H1 (cell line): ENCODE measurements at regions not wholly inside any gene's neighbourhood (a gene's known extent, or its start where the extent isn't known, plus 50 kb on each side); places are given as distances from the start of the nearest gene placed in this dataset.

ENCODE experiments used
- CTCF ChIA-PET: fragments of 300-600 bp; sonication (Branson Sonifier 250); formaldehyde crosslinking; loops from one replicate; lab custom pipeline; 2021; ENCODE audit not compliant: partially characterized antibody; lab: Charles Lee
- POLR2A ChIA-PET: fragments of 300-600 bp; sonication (Branson Sonifier 250); formaldehyde crosslinking; loops from one replicate; lab custom pipeline; 2021; ENCODE audit warnings: inconsistent platforms; ENCODE audit not compliant: partially characterized antibody; lab: Charles Lee
- DNase-seq, 2 experiments: peaks; one replicate each; pipeline versions ENCODE4 v3.0.0 to v3.0.0-alpha.2; 2010 to 2022; ENCODE audit warnings: low spot score in 2 of 2, low read depth in 1 of 2, mixed read lengths in 1 of 2
- FAIRE-seq: peaks from 2 replicates; lab custom pipeline; 2011; peaks lifted over from hg19 to GRCh38; lab: Jason Lieb, UNC
- H2AFZ ChIP-seq: 2 replicates; pipeline ENCODE4 v1.8.1; 2012; ENCODE audit warnings: low read length, inconsistent platforms
- H2AK5ac ChIP-seq: 2 replicates; pipeline ENCODE4 v1.6.1; 2013; ENCODE audit warnings: low read depth, low read length
- H2BK120ac ChIP-seq: replicated peaks from 2 replicates; pipeline ENCODE3; 2013; ENCODE audit warnings: low read depth, low read length, inconsistent platforms
- H2BK12ac ChIP-seq: 2 replicates; pipeline ENCODE4 v1.6.1; 2013; ENCODE audit warnings: low read depth, low read length
- H2BK15ac ChIP-seq: 2 replicates; pipeline ENCODE4 v1.6.1; 2013; ENCODE audit warnings: low read length
- H2BK20ac ChIP-seq: 2 replicates; pipeline ENCODE4 v1.6.1; 2013; ENCODE audit warnings: low read length
- H2BK5ac ChIP-seq: 2 replicates; pipeline ENCODE4 v1.6.1; 2013; ENCODE audit warnings: low read depth, low read length
- H3K14ac ChIP-seq: 2 replicates; pipeline ENCODE4 v1.6.1; 2013; ENCODE audit warnings: inconsistent platforms; ENCODE audit not compliant: insufficient read length
- H3K18ac ChIP-seq: 2 replicates; pipeline ENCODE4 v1.6.1; 2013; ENCODE audit warnings: low read length; ENCODE audit errors: extremely low read depth
- H3K23ac ChIP-seq: 2 replicates; pipeline ENCODE4 v1.6.1; 2013; ENCODE audit warnings: inconsistent platforms; ENCODE audit not compliant: insufficient read length
- H3K23me2 ChIP-seq: 2 replicates; pipeline ENCODE4 v1.6.1; 2013; ENCODE audit warnings: low read depth, low read length
- H3K27ac ChIP-seq: 2 replicates; pipeline ENCODE4 v1.6.1; 2011; ENCODE audit warnings: low read depth, low read length, inconsistent platforms
- H3K27me3 ChIP-seq, 4 experiments: replicated peaks in 1 of 4; 1 replicate in 1 of 4; 2 replicates in 3 of 4; pipeline versions ENCODE4 v1.6.1 to v1.8.1; 2011 to 2013; ENCODE audit warnings: low read length in 3 of 4, mild to moderate bottlenecking in 3 of 4, inconsistent platforms in 2 of 4, mixed read lengths in 2 of 4, moderate library complexity in 1 of 4; ENCODE audit not compliant: control insufficient read depth in 3 of 4, insufficient read depth in 3 of 4; ENCODE audit errors: extremely low read depth in 1 of 4
- H3K36me3 ChIP-seq, 4 experiments: 2 replicates each; pipeline versions ENCODE4 v1.6.1 to v1.8.1; 2011 to 2013; ENCODE audit warnings: mild to moderate bottlenecking in 4 of 4, low read length in 3 of 4, moderate library complexity in 2 of 4, control low read depth in 1 of 4, inconsistent platforms in 1 of 4; ENCODE audit not compliant: insufficient read depth in 4 of 4, control insufficient read depth in 2 of 4
- H3K4ac ChIP-seq: replicated peaks from 2 replicates; pipeline ENCODE3; 2013; ENCODE audit warnings: low read length, low read depth, mixed read lengths, inconsistent platforms; ENCODE audit not compliant: insufficient read length
- H3K4me1 ChIP-seq, 4 experiments: replicated peaks in 1 of 4; 1 replicate in 1 of 4; 2 replicates in 3 of 4; pipeline versions ENCODE4 v1.6.1 to v1.8.1; 2011 to 2013; ENCODE audit warnings: low read length in 3 of 4, inconsistent platforms in 2 of 4, mixed read lengths in 1 of 4; ENCODE audit not compliant: insufficient read depth in 4 of 4, control insufficient read depth in 3 of 4
- H3K4me2 ChIP-seq, 2 experiments: 2 replicates each; pipeline versions ENCODE4 v1.6.1 to v1.8.1; 2011 to 2013; ENCODE audit warnings: low read depth in 2 of 2, low read length in 2 of 2, control low read depth in 1 of 2, inconsistent platforms in 1 of 2, mild to moderate bottlenecking in 1 of 2; ENCODE audit not compliant: insufficient read depth in 1 of 2
- H3K4me3 ChIP-seq, 4 experiments: fragments of 200-600, 300-600 bp in 1 of 4; sonication (generic), shearing (Covaris generic), sonication (Bioruptor Twin) in 1 of 4; 2 replicates each; pipeline versions ENCODE4 v1.5.1 to v1.8.1; 2011 to 2016; ENCODE audit warnings: low read length in 4 of 4, low read depth in 3 of 4, control low read depth in 2 of 4, inconsistent platforms in 2 of 4, mild to moderate bottlenecking in 2 of 4, mixed read lengths in 1 of 4, moderate library complexity in 1 of 4; ENCODE audit not compliant: insufficient read depth in 2 of 4; ENCODE audit errors: extremely low read depth in 1 of 4
- H3K56ac ChIP-seq: replicated peaks from 2 replicates; pipeline ENCODE3; 2013; ENCODE audit warnings: low read depth, mild to moderate bottlenecking, mixed read lengths, low read length, inconsistent platforms; ENCODE audit not compliant: insufficient read length
- H3K79me1 ChIP-seq: 2 replicates; pipeline ENCODE4 v1.6.1; 2013; ENCODE audit warnings: low read depth, low read length, control low read depth
- H3K79me2 ChIP-seq, 2 experiments: 2 replicates each; pipeline versions ENCODE4 v1.6.1 to v1.8.1; 2012 to 2013; ENCODE audit warnings: low read length in 2 of 2, mild to moderate bottlenecking in 2 of 2, inconsistent platforms in 1 of 2; ENCODE audit not compliant: insufficient read depth in 2 of 2, control insufficient read depth in 1 of 2
- H3K9ac ChIP-seq, 4 experiments: replicated peaks in 1 of 4; 1 replicate in 1 of 4; 2 replicates in 3 of 4; pipeline versions ENCODE4 v1.6.1 to v1.8.1; 2011 to 2013; ENCODE audit warnings: low read depth in 3 of 4, low read length in 3 of 4, control low read depth in 2 of 4, mild to moderate bottlenecking in 2 of 4, moderate library complexity in 2 of 4, inconsistent platforms in 1 of 4; ENCODE audit errors: extremely low read depth in 1 of 4
- H3K9me3 ChIP-seq, 2 experiments: 2 replicates each; pipeline versions ENCODE4 v1.6.1 to v1.8.1; 2012 to 2013; ENCODE audit warnings: mild to moderate bottlenecking in 2 of 2, moderate library complexity in 2 of 2, control low read depth in 1 of 2, inconsistent platforms in 1 of 2, low read depth in 1 of 2, low read length in 1 of 2, mixed read lengths in 1 of 2; ENCODE audit not compliant: insufficient read depth in 2 of 2
- H4K20me1 ChIP-seq, 2 experiments: replicated peaks in 1 of 2; 2 replicates each; pipeline versions ENCODE3 to v1.8.1; 2011 to 2013; ENCODE audit warnings: inconsistent platforms in 2 of 2, low read length in 2 of 2, mild to moderate bottlenecking in 1 of 2; ENCODE audit not compliant: insufficient read depth in 2 of 2, control insufficient read depth in 1 of 2
- H4K5ac ChIP-seq: 2 replicates; pipeline ENCODE4 v1.6.1; 2013; ENCODE audit warnings: low read length, low read depth, mixed read lengths, inconsistent platforms; ENCODE audit not compliant: insufficient read length
- H4K8ac ChIP-seq: 2 replicates; pipeline ENCODE4 v1.8.0; 2013; ENCODE audit warnings: mild to moderate bottlenecking, moderate library complexity, low read length, inconsistent platforms; ENCODE audit not compliant: insufficient read depth; ENCODE audit errors: extremely low read depth
- H4K91ac ChIP-seq: replicated peaks from 2 replicates; pipeline ENCODE3; 2013; ENCODE audit warnings: low read length, mixed read lengths, inconsistent platforms; ENCODE audit not compliant: insufficient read length
- EP300 ChIP-seq, 2 experiments: IDR thresholded peaks; 1 replicate in 1 of 2; 2 replicates in 1 of 2; pipeline ENCODE4 v1.6.1; 2011 to 2012; ENCODE audit warnings: low read depth in 2 of 2, low read length in 2 of 2, mild to moderate bottlenecking in 2 of 2, borderline replicate concordance in 1 of 2, inconsistent platforms in 1 of 2, moderate library complexity in 1 of 2
- GABPA ChIP-seq: IDR thresholded peaks from 2 replicates; pipeline ENCODE4 v1.6.1; 2011; ENCODE audit warnings: mild to moderate bottlenecking, low read length, moderate library complexity, borderline replicate concordance; ENCODE audit not compliant: insufficient read depth
- MAFK ChIP-seq: IDR thresholded peaks from 2 replicates; pipeline ENCODE4 v1.6.1; 2012; ENCODE audit warnings: low read depth, mild to moderate bottlenecking, improper control_type of control experiment, low read length
- NRF1 ChIP-seq: IDR thresholded peaks from 2 replicates; pipeline ENCODE4 v1.6.1; 2011; ENCODE audit warnings: mild to moderate bottlenecking, low read depth, low read length, improper control_type of control experiment
- RFX5 ChIP-seq: IDR thresholded peaks from 2 replicates; pipeline ENCODE4 v1.6.1; 2011; ENCODE audit warnings: low read depth, low read length, improper control_type of control experiment, borderline replicate concordance
- SP2 ChIP-seq: IDR thresholded peaks from 2 replicates; pipeline ENCODE4 v1.6.1; 2012; ENCODE audit warnings: mild to moderate bottlenecking, low read length, inconsistent platforms
- SUZ12 ChIP-seq: fragments of 200-600 bp; sonication (generic); IDR thresholded peaks from 2 replicates; pipeline ENCODE4 v1.6.1; 2012; ENCODE audit warnings: mild to moderate bottlenecking, inconsistent platforms, low read length, moderate library complexity, mixed read lengths
- TBP ChIP-seq: IDR thresholded peaks from 2 replicates; pipeline ENCODE4 v1.6.1; 2011; ENCODE audit warnings: low read depth, low read length, improper control_type of control experiment
- ZNF274 ChIP-seq: IDR thresholded peaks from 2 replicates; pipeline ENCODE4 v1.7.0; 2012; ENCODE audit warnings: low read length, borderline replicate concordance; ENCODE audit errors: extremely low read depth
- WGBS, 2 experiments: shearing (Covaris generic) in 1 of 2; methylation state at CpG; one replicate each; pipeline versions ENCODE4 v1.1.6 to v1.1.7; 2013 to 2015; ENCODE audit warnings: low lambda C conversion rate in 2 of 2, mixed read lengths in 2 of 2, inconsistent platforms in 1 of 2, low coverage in 1 of 2, missing lambda C conversion rate in 1 of 2; ENCODE audit not compliant: insufficient replicate concordance in 2 of 2, insufficient coverage in 1 of 2, insufficient read length in 1 of 2; ENCODE audit errors: extremely low coverage in 1 of 2, missing lambda C conversion rate in 1 of 2; 5-methylcytosine and 5-hydroxymethylcytosine counted together
- TF ChIP-seq, protein P1 (sequence below): IDR thresholded peaks from 2 replicates; pipeline ENCODE4 v1.6.1; 2011; ENCODE audit warnings: low read length, improper control_type of control experiment
- TF ChIP-seq, protein P2 (sequence below): IDR thresholded peaks from 2 replicates; pipeline ENCODE4 v1.6.1; 2012; ENCODE audit warnings: inconsistent platforms

DNA sequence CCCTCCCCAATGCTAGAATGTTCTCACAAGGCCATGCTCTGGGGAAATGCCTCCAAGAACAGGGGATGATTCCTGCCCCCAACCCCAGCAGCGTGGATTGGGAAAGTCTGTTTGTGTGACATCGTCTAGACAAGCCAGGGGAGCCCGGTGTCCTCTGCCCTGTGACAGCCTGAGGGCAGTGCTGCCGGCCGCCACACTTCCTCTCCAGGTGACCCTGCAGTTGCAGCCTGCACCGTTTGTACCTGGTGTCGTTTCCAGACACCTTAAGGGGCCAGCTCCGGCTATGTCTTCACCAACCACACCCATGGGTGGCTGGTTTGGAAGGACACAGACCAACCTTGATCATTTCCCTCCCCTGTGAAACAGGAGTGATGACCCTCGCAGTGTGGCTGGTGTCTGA lies 372.6 kb downstream of the BCL11B start:
- TF ChIP-seq ZNF274 (no peak), TBP (no peak), GABPA (no peak), MAFK (no peak), SUZ12 (no peak), SP2 (no peak), RFX5 (no peak), EP300 (IDR thresholded peaks at IDR 0.05; ENCODE audit: borderline replicate concordance in 1 of 2, low read depth in 2 of 2, low read length in 2 of 2) (no peak), NRF1 (no peak)
- TF ChIP-seq, protein P1, sequence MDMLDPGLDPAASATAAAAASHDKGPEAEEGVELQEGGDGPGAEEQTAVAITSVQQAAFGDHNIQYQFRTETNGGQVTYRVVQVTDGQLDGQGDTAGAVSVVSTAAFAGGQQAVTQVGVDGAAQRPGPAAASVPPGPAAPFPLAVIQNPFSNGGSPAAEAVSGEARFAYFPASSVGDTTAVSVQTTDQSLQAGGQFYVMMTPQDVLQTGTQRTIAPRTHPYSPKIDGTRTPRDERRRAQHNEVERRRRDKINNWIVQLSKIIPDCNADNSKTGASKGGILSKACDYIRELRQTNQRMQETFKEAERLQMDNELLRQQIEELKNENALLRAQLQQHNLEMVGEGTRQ: no peak
- TF ChIP-seq, protein P2, sequence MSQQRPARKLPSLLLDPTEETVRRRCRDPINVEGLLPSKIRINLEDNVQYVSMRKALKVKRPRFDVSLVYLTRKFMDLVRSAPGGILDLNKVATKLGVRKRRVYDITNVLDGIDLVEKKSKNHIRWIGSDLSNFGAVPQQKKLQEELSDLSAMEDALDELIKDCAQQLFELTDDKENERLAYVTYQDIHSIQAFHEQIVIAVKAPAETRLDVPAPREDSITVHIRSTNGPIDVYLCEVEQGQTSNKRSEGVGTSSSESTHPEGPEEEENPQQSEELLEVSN: no peak
- Histone ChIP-seq H4K20me1 (no peaks in the 10 kb centered on the region), H4K91ac (no peak overlapping the region), H3K27me3 (no peaks in the 10 kb centered on the region), H3K18ac (no peak overlapping the region; the same call in 1 of the 2 replicates), H3K4ac (no peak overlapping the region), H2AFZ (no peak overlapping the region), H3K23ac (no peak overlapping the region), H2AK5ac (no peak overlapping the region), H2BK5ac (no peak overlapping the region), H3K56ac (no peak overlapping the region), H2BK12ac (no peak overlapping the region), H3K36me3 (no peaks in the 10 kb centered on the region), H3K79me2 (no peaks in the 10 kb centered on the region), H3K27ac (no peak overlapping the region), H2BK120ac (no peak overlapping the region), H3K4me2 (no peak overlapping the region), H3K4me1 (peaks cover 0 to 2% (median under 1%) of the 10 kb centered on the region in 4 experiments; a peak in 1 of 7 replicates), H3K4me3 (no peak overlapping the region), H2BK15ac (no peak overlapping the region), H3K9me3 (no peaks in the 10 kb centered on the region), H2BK20ac (no peak overlapping the region), H3K23me2 (no peaks in the 10 kb centered on the region), H3K9ac (no peak overlapping the region), H3K14ac (no peak overlapping the region), H3K79me1 (no peaks in the 10 kb centered on the region), H4K8ac (no peak overlapping the region; the same call in 1 of the 2 replicates), H4K5ac (no peak overlapping the region)
- ChIA-PET CTCF (no interaction called here), POLR2A (interaction anchor here (0.5 kb wide), 1 partner anchor 19 kb away, joined by 3 read pairs; no protein-coding TSS in a partner anchor)
- WGBS, 2 experiments: 92% methylated on average over 9 of the region's 9 CpGs; no CpG with 5 or more reads in 1 of the 2 experiments
- FAIRE-seq: no peak
- DNase-seq: no peak
